GM23338 (cell line): ENCODE measurements at regions not wholly inside any gene's neighbourhood (a gene's known extent, or its start where the extent isn't known, plus 50 kb on each side); places are given as distances from the start of the nearest gene placed in this dataset.
A peak's percentile ranks its signal among the peaks of the same experiment; 100 is the strongest.

Experiments
- CREB1 ChIP-seq: fragments of 250-450 bp; sonication (Bioruptor Pico); IDR thresholded peaks from 2 replicates; pipeline ENCODE4 v1.5.0; 2020; ENCODE audit warnings: low read depth, mild to moderate bottlenecking, moderate library complexity
- POLR2AphosphoS5 ChIP-seq: IDR thresholded peaks from 2 replicates; pipeline ENCODE4 v1.6.1; 2016; ENCODE audit warnings: antibody characterized with exemption, low read depth
- TF ChIP-seq, protein P1 (sequence below), 2 experiments: fragments of 200-600 bp in 1 of 2; sonication (generic) in 1 of 2; conservative IDR thresholded peaks; 2 replicates each; pipeline versions ENCODE4 v1.5.1 to v1.6.1; 2016 to 2017; ENCODE audit warnings: antibody characterized with exemption in 2 of 2, low read depth in 2 of 2, mild to moderate bottlenecking in 2 of 2, moderate library complexity in 1 of 2

DNA sequence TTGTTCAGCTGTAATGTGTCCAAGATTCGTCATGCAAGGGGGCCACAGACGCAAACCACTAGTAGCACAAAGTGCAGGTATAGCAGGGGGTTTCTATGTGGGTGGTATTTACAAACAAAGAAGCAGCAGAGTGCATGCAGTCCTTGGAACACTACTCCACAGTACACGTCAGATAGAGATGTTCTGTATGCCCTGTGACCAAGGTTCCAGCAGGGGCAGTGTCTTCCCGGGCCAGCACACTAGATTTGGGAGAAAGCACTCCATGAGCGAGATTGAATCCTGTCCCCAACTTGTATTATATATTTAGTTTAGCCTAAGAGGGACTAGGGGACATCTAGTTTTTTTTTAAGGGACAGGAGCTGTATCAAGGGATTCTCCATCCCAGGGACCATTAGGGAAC, 54.4 kb upstream of the ESX1 start:
- TF ChIP-seq, protein P1, sequence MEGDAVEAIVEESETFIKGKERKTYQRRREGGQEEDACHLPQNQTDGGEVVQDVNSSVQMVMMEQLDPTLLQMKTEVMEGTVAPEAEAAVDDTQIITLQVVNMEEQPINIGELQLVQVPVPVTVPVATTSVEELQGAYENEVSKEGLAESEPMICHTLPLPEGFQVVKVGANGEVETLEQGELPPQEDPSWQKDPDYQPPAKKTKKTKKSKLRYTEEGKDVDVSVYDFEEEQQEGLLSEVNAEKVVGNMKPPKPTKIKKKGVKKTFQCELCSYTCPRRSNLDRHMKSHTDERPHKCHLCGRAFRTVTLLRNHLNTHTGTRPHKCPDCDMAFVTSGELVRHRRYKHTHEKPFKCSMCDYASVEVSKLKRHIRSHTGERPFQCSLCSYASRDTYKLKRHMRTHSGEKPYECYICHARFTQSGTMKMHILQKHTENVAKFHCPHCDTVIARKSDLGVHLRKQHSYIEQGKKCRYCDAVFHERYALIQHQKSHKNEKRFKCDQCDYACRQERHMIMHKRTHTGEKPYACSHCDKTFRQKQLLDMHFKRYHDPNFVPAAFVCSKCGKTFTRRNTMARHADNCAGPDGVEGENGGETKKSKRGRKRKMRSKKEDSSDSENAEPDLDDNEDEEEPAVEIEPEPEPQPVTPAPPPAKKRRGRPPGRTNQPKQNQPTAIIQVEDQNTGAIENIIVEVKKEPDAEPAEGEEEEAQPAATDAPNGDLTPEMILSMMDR (conservative IDR thresholded peaks at IDR 0.05; ENCODE audit: low read depth in 2 of 2): peak; percentile 30 to 35; a peak in 3 of 4 replicates
- no peak for TF ChIP-seq CREB1
- TF ChIP-seq POLR2AphosphoS5: no peak
